ENCODE measurements at regions not wholly inside any gene's neighbourhood (a gene's known extent, or its start where the extent isn't known, plus 50 kb on each side); places are given as distances from the start of the nearest gene placed in this dataset.
A peak's percentile ranks its signal among the peaks of the same experiment; 100 is the strongest.
"Not testable (repeated sequence)": the region's sequence is repeated elsewhere in the genome, so short reads cannot be mapped to it uniquely, and the experiment has no call there.

DNA sequence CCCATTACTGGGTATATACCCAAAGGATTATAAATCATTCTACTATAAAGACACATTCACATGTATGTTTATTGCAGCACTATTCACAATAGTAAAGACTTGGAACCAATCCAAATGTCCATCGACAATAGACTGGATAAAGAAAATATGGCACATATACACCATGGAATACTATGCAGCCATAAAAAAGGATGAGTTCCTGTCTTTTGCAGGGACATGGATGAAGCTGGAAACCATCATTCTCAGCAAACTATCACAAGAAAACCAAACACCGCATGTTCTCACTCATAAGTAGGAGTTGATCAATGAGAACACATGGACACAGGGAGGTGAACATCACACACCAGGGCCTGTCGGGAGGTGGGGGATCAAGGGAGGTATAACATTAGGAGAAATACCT, 62.2 kb upstream of the FBXL17 start:
- DNase-seq (ENCODE audit: low spot score), result not testable (repeated sequence)

DNA sequence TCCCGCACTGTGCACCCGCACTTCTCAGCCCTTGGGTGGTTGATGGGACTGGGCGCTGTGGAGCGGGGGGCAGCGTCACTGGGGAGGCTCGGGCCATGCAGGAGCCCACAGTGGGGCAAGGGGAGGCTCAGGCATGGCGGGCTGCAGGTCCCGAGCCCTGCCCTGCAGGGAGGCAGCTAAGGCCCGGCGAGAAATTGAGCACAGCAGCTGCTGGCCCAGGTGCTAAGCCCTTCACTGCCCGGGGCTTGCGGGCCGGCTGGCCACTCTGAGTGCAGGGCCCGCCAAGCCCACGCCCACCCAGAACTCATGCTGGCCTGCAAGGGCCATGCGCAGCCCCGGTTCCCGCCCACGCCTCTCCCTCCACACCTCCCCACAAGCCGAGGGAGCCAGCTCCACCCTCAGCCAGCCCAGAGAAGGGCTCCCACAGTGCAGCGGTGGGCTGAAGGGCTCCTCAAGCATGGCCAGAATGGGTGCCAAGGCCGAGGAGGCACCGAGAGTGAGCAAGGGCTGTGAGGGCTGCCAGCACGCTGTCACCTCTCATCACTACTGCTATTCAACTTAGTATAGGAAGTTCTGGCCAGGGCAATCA, 60.3 kb upstream of the FBXL17 start:
- DNase-seq (ENCODE audit: low spot score), result not testable (repeated sequence)

DNA sequence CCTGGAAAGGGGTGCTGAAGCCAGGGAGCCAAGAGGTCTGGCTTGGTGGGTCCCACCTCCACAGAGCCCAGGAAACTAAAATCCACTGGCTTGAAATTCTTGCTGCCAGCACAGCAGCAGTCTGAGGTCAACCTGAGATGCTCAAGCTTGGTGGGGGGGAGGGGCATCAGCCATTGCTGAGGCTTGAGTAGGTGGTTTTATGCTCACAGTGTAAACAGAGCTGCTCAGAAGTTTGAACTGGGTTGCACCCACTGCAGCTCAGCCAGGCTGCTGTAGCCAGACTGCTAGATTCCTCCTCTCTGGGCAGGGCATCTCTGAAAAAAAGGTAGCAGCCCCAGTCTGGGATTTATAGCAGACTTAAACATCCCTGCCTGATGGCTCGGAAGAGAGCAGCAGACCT, 55.5 kb upstream of the FBXL17 start:
- no peak for DNase-seq (ENCODE audit: low spot score)

DNA sequence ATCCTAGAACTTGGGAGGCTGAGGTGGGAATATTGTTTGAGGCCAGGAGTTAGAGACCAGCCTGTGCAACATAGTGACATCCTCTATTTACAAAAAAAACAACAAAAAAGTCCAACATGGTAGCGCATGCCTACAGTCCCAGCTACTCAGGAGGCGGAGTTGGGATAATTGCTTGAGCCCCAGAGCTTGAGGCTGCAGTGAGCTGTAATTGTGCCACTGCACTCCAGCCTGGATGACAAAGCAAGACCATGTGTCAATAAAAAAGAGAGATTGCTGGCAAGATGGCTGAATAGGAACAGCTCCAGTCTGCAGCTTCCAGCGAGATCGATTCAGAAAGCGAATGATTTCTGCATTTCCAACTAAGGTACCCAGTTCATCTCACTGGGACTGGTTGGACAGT, 54.8 kb upstream of the FBXL17 start:
- no peak for DNase-seq (ENCODE audit: low spot score)

DNA sequence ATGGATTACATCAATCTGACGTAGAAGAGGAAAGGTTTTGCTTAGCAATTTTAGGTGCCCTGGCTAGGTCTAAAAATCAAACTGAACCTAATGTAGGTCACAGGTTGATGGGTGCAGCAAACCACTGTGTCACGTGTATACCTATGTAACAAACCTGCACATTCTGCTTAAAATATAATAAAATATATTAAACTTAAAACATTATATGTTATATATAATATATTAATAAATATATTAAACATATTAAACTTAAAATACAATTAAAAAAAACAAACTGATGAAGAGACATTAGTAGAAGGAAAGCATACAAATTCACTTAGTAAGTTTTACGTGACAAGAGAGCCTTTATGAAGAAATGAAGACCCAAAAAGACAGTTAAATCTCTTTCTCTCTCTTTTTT, 51.7 kb upstream of the FBXL17 start:
- no peak for DNase-seq (ENCODE audit: low spot score)

DNA sequence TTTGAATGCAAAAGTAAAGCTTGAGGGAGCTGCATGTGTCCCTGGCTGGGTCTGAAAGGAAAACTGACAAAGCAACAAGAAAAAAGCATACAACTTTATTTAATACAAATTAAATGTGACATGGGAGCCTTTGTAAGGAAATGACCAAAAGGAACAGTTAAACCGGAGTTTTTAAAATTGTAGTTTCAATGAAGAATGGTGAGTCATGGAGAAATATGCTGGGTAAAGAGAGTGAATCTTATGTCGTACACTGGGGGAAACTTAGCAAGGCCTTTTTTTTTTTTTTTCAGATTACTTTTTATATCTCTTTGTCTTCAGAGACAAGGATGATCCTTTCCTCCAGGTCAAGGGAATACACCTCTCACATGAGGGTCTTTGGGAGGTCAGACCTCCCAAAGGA, 50.1 kb upstream of the FBXL17 start:
- peak; percentile 31 for DNase-seq (ENCODE audit: low spot score)
